Activated naive CD4-positive, alpha-beta T cell treated with anti-CD3 and anti-CD28 coated beads, Interleukin-2, amount 50 U/mL, for 72 hours (primary cell): ENCODE measurements at regions not wholly inside any gene's neighbourhood (a gene's known extent, or its start where the extent isn't known, plus 50 kb on each side); places are given as distances from the start of the nearest gene placed in this dataset.

ENCODE experiments used
- ATAC-seq, 2 donors: fragments of 150-1000 bp; cut with Tn5 transposase; 2 replicates each; pipeline ENCODE4 v1.10.0; 2021; ENCODE audit warnings: mild to moderate bottlenecking in 2 of 2, moderate library complexity in 2 of 2
- DNase-seq, 2 donors: peaks; one replicate each; pipeline ENCODE4 v3.0.0; 2021 to 2022; ENCODE audit warnings: low spot score in 2 of 2
- H3K27ac Mint-ChIP-seq, 2 donors: one replicate each; pipeline ENCODE4 v1.8.0; 2022; ENCODE audit warnings: mild to moderate bottlenecking in 2 of 2, mixed read lengths in 2 of 2
- H3K36me3 Mint-ChIP-seq, 2 donors: one replicate each; pipeline ENCODE4 v1.8.0; 2022; ENCODE audit warnings: mixed read lengths in 2 of 2
- H3K9me3 Mint-ChIP-seq, 2 donors: one replicate each; pipeline ENCODE4 v1.8.0; 2022; ENCODE audit warnings: mixed read lengths in 2 of 2

DNA sequence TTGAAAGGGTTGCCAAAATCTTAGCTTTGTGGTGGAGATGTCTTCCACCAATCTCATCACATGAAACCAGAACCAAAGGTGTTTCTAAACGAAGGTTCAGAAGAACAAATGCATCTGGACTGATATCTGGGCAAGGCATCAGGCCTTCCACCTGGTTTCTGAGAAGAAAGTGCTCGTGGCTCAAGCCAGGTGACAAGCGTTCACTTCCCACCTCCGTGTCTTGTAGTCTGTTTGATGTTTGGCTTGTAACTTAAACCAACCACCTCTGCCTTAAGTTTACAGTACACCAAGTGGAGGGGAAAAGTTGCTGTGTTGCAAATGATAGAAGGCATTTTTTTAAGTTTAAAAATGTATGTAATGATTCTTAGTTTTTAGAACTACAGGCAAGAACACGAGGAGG is 66.9 kb upstream of the MAP3K7 start:
- no peak overlapping the region for H3K27ac Mint-ChIP-seq
- ATAC-seq (no peak), DNase-seq (no peak)
- no peaks in the 10 kb centered on the region for H3K9me3 Mint-ChIP-seq
- no peaks in the 10 kb centered on the region for H3K36me3 Mint-ChIP-seq

DNA sequence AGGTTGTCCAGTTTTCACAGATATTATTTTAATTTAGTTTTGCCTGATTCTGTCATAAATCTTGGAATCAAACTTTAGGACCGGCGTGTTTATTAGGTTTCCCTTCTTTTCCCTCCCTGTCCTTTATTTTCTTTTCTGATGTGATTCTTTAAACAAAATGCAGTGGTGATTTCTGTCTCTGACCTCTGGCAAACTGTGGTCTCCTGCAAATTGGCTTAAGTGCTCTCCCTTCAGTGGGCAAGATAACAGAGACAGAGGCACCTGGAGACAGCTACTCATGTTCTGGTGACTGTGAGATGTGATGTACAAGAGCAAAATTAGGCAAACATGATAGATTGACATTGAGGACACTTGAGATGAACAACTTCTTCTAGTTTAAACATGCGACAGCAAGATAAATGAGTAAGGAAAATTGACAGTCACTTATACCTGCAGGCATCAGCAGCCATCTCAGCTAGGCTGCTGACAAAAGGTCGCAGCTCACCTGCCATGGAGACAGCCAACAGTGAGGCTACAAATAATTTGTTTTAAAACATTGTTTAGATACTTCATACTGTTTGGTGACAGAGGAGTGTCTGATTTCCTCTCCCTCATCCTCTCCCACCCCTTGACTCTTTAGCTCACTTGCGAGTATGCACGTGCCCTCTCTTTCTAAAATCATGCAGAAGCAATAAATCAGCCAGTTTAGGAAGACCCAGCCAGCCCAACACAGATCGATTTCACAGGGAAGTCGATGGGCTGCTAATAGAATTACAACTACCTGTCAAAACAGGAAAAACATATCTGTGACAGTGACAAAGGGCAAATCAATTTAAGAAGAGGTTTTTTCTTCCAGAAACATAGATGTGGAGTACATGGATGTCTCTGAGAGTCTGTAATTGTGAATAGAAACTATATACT is 63.4 kb upstream of the MAP3K7 start:
- Mint-ChIP-seq H3K27ac (no peak overlapping the region), H3K9me3 (no peaks in the 10 kb centered on the region), H3K36me3 (no peaks in the 10 kb centered on the region)
- DNase-seq (no peak), ATAC-seq (no peak)

DNA sequence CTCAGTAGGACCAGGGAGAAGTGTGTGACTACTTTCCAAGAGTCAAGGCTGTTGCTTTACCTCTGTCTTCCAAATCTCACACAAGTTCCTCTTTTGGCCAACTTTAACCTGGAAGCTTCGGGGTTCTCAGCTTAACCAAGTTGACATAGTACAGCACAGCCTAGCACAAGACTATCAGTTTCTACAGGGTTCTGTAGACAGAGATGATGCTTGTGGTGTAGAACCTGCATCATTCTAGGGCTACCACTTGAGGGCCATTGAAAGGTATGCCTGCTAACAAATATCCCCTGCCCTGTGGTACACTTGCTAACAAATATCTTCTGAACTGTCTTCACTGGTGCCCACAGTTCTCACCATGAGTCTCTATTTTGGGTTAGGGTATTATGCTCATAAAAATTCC is 62.0 kb upstream of the MAP3K7 start:
- no peaks in the 10 kb centered on the region for H3K36me3 Mint-ChIP-seq
- ATAC-seq (no peak), DNase-seq (no peak)
- no peaks in the 10 kb centered on the region for H3K9me3 Mint-ChIP-seq
- no peak overlapping the region for H3K27ac Mint-ChIP-seq

DNA sequence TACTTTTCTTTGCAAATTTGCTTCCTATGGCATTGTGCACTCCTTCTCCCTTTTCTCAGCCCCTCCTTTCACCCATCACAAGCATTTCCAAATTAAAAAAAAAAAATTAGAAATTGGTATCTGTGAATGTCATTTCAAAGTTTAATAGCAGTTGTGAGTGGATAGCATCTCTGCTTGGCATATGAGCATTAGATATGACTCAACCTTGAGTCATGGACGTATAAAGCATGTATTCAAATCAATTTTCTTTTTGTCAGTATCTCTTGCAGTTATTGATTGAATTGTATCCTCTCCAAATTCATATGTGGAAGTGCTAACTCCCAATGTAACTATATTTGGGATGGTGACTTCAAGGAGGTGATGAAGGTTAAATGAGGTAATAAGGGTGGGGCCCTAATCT is 60.1 kb upstream of the MAP3K7 start:
- Mint-ChIP-seq H3K27ac (no peak overlapping the region), H3K9me3 (no peaks in the 10 kb centered on the region), H3K36me3 (no peaks in the 10 kb centered on the region)
- DNase-seq (no peak), ATAC-seq (no peak)

DNA sequence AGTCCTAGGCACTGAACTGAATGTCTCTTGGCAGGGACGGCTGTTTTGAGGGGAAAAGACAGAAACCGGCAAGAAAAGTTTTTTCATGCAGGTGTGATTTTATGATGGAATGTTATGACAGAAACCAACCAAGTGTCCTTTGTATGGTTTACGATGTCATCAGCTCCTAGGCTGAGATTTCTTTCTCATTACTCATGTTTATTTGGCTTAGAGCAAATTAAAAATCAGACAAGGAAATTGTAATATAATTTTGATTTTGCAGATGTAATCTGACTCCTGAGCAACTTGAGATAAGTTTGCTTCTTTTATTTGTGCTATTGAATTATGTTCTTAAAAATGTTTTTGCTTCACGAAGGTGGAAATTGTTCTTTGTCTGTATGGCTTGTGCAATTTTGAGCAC is 58.8 kb upstream of the MAP3K7 start:
- Mint-ChIP-seq H3K9me3 (no peaks in the 10 kb centered on the region), H3K36me3 (no peaks in the 10 kb centered on the region), H3K27ac (no peak overlapping the region)
- DNase-seq, result no peak
- ATAC-seq, result no peak

DNA sequence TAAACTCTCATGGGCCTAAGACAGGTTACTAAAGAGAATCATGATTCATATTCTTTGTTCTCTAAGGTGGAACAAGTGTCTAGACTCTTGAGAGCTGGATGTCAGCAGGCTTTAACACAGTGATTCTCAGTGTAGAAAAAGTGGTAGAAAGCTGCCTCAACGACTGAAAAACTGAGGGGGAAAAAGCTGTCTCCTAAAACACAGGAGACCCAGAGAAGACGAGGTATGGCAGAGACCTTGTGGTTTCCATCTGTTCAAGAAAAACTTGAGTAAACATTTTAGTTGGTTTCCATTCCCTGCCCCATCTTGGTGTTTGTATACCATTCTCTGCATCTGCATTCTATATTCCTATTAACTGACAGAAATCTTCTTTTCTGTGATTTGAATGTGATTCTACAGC is 57.6 kb upstream of the MAP3K7 start:
- no peak for ATAC-seq
- Mint-ChIP-seq H3K36me3 (no peaks in the 10 kb centered on the region), H3K27ac (no peak overlapping the region), H3K9me3 (no peaks in the 10 kb centered on the region)
- DNase-seq, result no peak

DNA sequence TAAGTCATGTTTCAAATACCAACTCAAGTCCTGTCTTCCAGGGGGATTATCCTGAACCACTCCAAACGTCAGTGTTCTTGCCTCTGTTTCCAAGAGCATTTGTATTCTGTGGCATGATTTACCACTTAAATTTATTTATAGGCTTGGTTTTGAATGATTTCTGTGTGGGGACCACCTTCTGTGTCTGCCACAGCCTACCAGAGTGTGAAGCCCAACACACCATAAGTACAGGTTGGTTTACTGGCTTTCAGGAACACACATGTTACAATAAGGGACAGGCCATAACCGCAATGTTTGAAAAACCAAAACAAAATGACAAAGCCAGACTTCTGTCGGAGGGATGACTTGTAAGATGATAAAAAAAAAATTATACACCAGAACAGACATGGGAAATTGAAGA is 56.5 kb upstream of the MAP3K7 start:
- peaks cover 0 to under 1% of the 10 kb centered on the region in 2 donors for H3K9me3 Mint-ChIP-seq
- no peak for ATAC-seq

DNA sequence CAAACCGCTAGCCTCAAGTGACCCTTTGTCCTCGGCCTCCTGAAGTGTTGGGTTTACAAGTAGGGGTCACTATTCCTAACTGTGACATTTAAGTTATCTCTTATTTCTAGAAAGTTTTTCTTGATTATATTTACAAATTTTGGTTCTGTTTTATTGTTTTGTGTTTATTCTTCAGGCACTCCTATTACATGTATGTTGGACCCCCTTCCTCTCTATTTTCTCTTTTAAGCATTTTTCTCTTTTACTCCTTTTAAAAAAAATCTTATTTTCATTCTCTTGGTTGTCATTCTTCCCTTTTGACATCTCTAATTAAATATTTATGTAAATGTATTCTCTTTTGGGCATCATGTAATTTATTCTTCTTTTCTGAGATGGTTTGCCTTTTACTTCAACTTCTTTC is 50.4 kb upstream of the MAP3K7 start:
- DNase-seq, result no peak
- Mint-ChIP-seq H3K36me3 (peaks cover 9 to 14% of the 10 kb centered on the region in 2 donors), H3K27ac (no peak overlapping the region), H3K9me3 (peaks cover 6 to 8% of the 10 kb centered on the region in 2 donors)
- ATAC-seq, result no peak

More for the DNA sequence above, 56.5 kb upstream of the MAP3K7 start:
- Mint-ChIP-seq H3K27ac (no peak overlapping the region), H3K36me3 (peaks cover 0 to 7% of the 10 kb centered on the region in 2 donors)
- no peak for DNase-seq
